ENCODE measurements at regions not wholly inside any gene's neighbourhood (a gene's known extent, or its start where the extent isn't known, plus 50 kb on each side); places are given as distances from the start of the nearest gene placed in this dataset.

DNA sequence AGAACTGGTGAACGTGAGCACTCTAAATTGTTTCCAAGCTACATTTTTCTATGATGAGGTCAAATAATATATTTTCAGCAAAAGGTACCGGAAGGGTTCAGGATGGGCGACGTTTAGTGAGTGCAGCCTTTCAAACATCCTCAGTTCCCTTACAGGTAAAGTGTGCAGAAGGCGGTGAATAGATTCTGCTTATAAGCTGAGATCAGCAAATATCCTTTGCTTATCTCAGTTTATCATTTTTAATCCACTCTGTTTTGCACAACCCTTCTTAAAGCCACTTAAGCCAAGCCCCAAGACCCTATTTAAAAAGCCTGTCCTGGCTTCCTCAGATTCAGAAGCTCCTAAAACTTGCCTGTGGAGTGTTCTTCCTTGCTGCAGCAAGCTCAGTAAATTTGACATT lies 103.1 kb upstream of the DGKB start:
- no peak overlapping the region for H3K27ac ChIP-seq
- TF ChIP-seq, protein P1, sequence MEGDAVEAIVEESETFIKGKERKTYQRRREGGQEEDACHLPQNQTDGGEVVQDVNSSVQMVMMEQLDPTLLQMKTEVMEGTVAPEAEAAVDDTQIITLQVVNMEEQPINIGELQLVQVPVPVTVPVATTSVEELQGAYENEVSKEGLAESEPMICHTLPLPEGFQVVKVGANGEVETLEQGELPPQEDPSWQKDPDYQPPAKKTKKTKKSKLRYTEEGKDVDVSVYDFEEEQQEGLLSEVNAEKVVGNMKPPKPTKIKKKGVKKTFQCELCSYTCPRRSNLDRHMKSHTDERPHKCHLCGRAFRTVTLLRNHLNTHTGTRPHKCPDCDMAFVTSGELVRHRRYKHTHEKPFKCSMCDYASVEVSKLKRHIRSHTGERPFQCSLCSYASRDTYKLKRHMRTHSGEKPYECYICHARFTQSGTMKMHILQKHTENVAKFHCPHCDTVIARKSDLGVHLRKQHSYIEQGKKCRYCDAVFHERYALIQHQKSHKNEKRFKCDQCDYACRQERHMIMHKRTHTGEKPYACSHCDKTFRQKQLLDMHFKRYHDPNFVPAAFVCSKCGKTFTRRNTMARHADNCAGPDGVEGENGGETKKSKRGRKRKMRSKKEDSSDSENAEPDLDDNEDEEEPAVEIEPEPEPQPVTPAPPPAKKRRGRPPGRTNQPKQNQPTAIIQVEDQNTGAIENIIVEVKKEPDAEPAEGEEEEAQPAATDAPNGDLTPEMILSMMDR (conservative IDR thresholded peaks at IDR 0.05), result no peak

- H3K27ac ChIP-seq, result no peak overlapping the region
- TF ChIP-seq, protein P1 (conservative IDR thresholded peaks at IDR 0.05), result no peak
Measured at GRCh38 chr7:15000157-15000556, 97.6 kb upstream of the DGKB start.

GRCh38 chr7:14999331-14999730 lies 96.8 kb upstream of the DGKB start:
- no peak overlapping the region for H3K27ac ChIP-seq
- TF ChIP-seq, protein P1 (conservative IDR thresholded peaks at IDR 0.05), result no peak

GRCh38 chr7:14995774-14996173 lies 93.2 kb upstream of the DGKB start:
- TF ChIP-seq, protein P1 (conservative IDR thresholded peaks at IDR 0.05), result no peak
- H3K27ac ChIP-seq, result no peak overlapping the region

DNA sequence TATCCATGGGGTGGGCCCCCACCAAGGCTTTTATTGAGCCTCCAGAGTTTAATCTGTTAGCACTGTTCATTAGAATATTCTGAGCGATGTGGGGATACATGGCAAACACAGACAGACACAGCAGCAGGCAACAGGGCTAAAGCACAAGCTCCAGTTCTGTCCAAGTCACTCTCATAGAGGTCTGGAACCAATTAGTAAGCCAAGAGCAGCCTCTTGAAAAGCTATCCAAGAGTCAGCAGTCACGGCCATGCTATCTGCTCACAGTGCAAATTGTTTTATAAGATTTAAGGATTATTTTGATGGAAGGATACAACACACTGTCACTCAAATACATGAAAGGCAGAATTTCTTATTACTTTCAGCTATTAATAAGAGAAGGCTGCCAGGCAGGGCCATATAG lies 86.4 kb upstream of the DGKB start:
- no peak overlapping the region for H3K27ac ChIP-seq
- TF ChIP-seq, protein P1 (conservative IDR thresholded peaks at IDR 0.05), result no peak

DNA sequence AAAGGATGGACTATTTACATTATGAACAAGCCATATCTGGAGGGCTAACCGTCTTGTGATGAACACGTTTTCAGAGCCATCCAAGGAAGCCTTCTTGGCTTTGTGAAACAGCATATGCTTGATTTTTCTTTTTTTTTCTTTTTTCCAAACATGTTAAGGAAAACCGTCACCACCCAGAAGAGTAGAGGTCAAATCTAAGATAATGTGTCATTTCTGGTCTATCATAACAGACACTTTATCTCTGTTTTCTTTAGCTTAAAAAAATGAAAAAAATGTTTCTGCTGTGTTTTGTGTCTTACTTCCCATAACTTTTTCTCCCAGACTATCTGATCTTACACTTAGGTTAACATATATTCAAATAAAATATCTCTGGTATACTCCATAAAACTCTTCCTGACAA lies 76.1 kb upstream of the DGKB start:
- TF ChIP-seq, protein P1 (conservative IDR thresholded peaks at IDR 0.05), result no peak
- H3K27ac ChIP-seq, result peak overlapping the region; percentile 76

DNA sequence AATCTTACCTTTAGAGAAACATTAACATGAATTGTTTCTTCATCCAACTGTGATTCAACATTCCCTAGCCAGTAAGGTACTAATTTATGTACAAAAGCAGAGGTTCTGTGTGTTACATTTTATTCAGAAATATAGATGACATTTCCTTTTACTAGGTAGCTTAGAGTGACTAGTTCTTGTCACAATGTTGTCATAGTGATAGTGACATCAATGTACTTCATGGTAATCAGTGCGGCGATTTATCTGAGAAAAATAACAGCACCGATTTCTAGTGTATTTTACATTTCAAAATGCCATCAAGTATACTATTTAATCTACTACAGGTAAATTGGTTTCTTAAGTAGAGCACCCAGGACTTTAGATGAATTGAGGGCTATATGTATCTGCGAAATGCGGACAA lies 72.1 kb upstream of the DGKB start:
- TF ChIP-seq, protein P1 (conservative IDR thresholded peaks at IDR 0.05), result no peak
- no peak overlapping the region for H3K27ac ChIP-seq

All from VCaP (cell line).